Peyer's patch (tissue), 4 donors: ENCODE measurements at regions not wholly inside any gene's neighbourhood (a gene's known extent, or its start where the extent isn't known, plus 50 kb on each side); places are given as distances from the start of the nearest gene placed in this dataset.

Source experiments
- DNase-seq, 3 donors: peaks; one replicate each; pipeline ENCODE4 v3.0.0-alpha.2; 2017 to 2019
- H3K27ac ChIP-seq, 4 donors: fragments of 200-600 bp; sonication (generic); one replicate each; pipeline ENCODE4 v1.5.1; 2016 to 2019
- H3K27me3 ChIP-seq, 2 donors: fragments of 200-600 bp; sonication (generic); one replicate each; pipeline ENCODE4 v1.5.1; 2019
- H3K36me3 ChIP-seq, 3 donors: fragments of 200-600 bp; sonication (generic); one replicate each; pipeline ENCODE4 v1.5.1; 2016 to 2019
- H3K4me1 ChIP-seq, 4 donors: fragments of 200-600 bp; sonication (generic); one replicate each; pipeline ENCODE4 v1.5.1; 2016 to 2019
- H3K4me3 ChIP-seq, 4 donors: fragments of 200-600 bp; sonication (generic); 1 replicate in 3 of 4; 2 replicates in 1 of 4; pipeline ENCODE4 v1.5.1; 2016 to 2019; ENCODE audit warnings: mild to moderate bottlenecking in 1 of 4
- H3K9me3 ChIP-seq, 4 donors: fragments of 200-600 bp; sonication (generic); one replicate each; pipeline ENCODE4 v1.5.1; 2016 to 2019; ENCODE audit warnings: mild to moderate bottlenecking in 1 of 4
- CTCF ChIP-seq, 6 experiments: fragments of 450-650 bp in 4 of 6; fragments of 200-600 bp in 2 of 6; sonication (generic) in 1 of 6; IDR thresholded peaks; one replicate each; pipeline ENCODE4 v1.5.1; 2017 to 2019; ENCODE audit warnings: antibody characterized with exemption in 6 of 6, mild to moderate bottlenecking in 3 of 6, moderate library complexity in 1 of 6
- POLR2A ChIP-seq, 2 donors: fragments of 450-650 bp; IDR thresholded peaks; one replicate each; pipeline ENCODE4 v1.5.1; 2017; ENCODE audit warnings: antibody characterized with exemption in 2 of 2, mild to moderate bottlenecking in 2 of 2, moderate library complexity in 2 of 2

GRCh38 chr7:46539892-46540483, 618.9 kb upstream of the IGFBP3 start:
- no peak overlapping the region for H3K27ac ChIP-seq
- no peaks in the 10 kb centered on the region for H3K27me3 ChIP-seq
- DNase-seq: no peak
- no peak overlapping the region for H3K4me3 ChIP-seq
- H3K9me3 ChIP-seq: no peaks in the 10 kb centered on the region
- H3K4me1 ChIP-seq: peaks cover 0 to 6% (median 0%) of the 10 kb centered on the region in 4 donors
- TF ChIP-seq POLR2A (IDR thresholded peaks at IDR 0.05) (no peak), CTCF (IDR thresholded peaks at IDR 0.05) (no peak)
- no peaks in the 10 kb centered on the region for H3K36me3 ChIP-seq

GRCh38 chr7:46537191-46537905, 616.3 kb upstream of the IGFBP3 start:
- TF ChIP-seq CTCF (IDR thresholded peaks at IDR 0.05) (no peak), POLR2A (IDR thresholded peaks at IDR 0.05) (no peak)
- Histone ChIP-seq H3K27ac (no peak overlapping the region), H3K9me3 (no peaks in the 10 kb centered on the region), H3K4me3 (no peak overlapping the region), H3K36me3 (no peaks in the 10 kb centered on the region), H3K27me3 (no peaks in the 10 kb centered on the region), H3K4me1 (peaks cover 0 to 11% (median 0%) of the 10 kb centered on the region in 4 donors)
- no peak for DNase-seq

- H3K36me3 ChIP-seq: no peaks in the 10 kb centered on the region
- H3K27me3 ChIP-seq: no peaks in the 10 kb centered on the region
- no peak overlapping the region for H3K4me3 ChIP-seq
- no peak for TF ChIP-seq POLR2A (IDR thresholded peaks at IDR 0.05)
- TF ChIP-seq CTCF (IDR thresholded peaks at IDR 0.05): no peak
- DNase-seq: peak in 2 of 3 donors; percentile 63 to 79
- H3K4me1 ChIP-seq: peaks cover 0 to 11% (median 0%) of the 10 kb centered on the region in 4 donors
- H3K9me3 ChIP-seq: no peaks in the 10 kb centered on the region
- H3K27ac ChIP-seq: peak overlapping the region in 2 of 4 donors; percentile 64 to 78
These were observed 613.9 kb upstream of the IGFBP3 start for GRCh38 chr7:46534664-46535588.

- Histone ChIP-seq H3K4me1 (peaks cover 0 to 11% (median 0%) of the 10 kb centered on the region in 4 donors), H3K4me3 (no peak overlapping the region), H3K36me3 (no peaks in the 10 kb centered on the region), H3K27ac (peak overlapping the region in 2 of 4 donors; percentile 64 to 78), H3K27me3 (no peaks in the 10 kb centered on the region), H3K9me3 (no peaks in the 10 kb centered on the region)
- no peak for DNase-seq
- TF ChIP-seq CTCF (IDR thresholded peaks at IDR 0.05) (no peak), POLR2A (IDR thresholded peaks at IDR 0.05) (no peak)
These were observed 612.9 kb upstream of the IGFBP3 start for GRCh38 chr7:46533946-46534345.

GRCh38 chr7:46532571-46532970, 611.5 kb upstream of the IGFBP3 start:
- Histone ChIP-seq H3K4me1 (peaks cover 0 to 11% (median 0%) of the 10 kb centered on the region in 4 donors), H3K4me3 (no peak overlapping the region), H3K27me3 (no peaks in the 10 kb centered on the region), H3K27ac (no peak overlapping the region), H3K9me3 (no peaks in the 10 kb centered on the region), H3K36me3 (no peaks in the 10 kb centered on the region)
- no peak for DNase-seq
- no peak for TF ChIP-seq POLR2A (IDR thresholded peaks at IDR 0.05)
- TF ChIP-seq CTCF (IDR thresholded peaks at IDR 0.05): no peak
